Activated CD8-positive, alpha-beta memory T cell treated with anti-CD3 and anti-CD28 coated beads, Interleukin-2, amount 50 U/mL, for 4 hours (primary cell): ENCODE measurements at regions not wholly inside any gene's neighbourhood (a gene's known extent, or its start where the extent isn't known, plus 50 kb on each side); places are given as distances from the start of the nearest gene placed in this dataset.

Experiments
- DNase-seq: peaks from one replicate; pipeline ENCODE4 v3.0.0-alpha.2; 2020

- peak; percentile 11 for DNase-seq
Measured at GRCh38 chr10:132467464-132468149, 70.0 kb upstream of the INPP5A start.

GRCh38 chr10:132468216-132468615 lies 69.4 kb upstream of the INPP5A start:
- no peak for DNase-seq

- DNase-seq, result no peak
Measured at GRCh38 chr10:132468651-132469050, 68.9 kb upstream of the INPP5A start.

DNA sequence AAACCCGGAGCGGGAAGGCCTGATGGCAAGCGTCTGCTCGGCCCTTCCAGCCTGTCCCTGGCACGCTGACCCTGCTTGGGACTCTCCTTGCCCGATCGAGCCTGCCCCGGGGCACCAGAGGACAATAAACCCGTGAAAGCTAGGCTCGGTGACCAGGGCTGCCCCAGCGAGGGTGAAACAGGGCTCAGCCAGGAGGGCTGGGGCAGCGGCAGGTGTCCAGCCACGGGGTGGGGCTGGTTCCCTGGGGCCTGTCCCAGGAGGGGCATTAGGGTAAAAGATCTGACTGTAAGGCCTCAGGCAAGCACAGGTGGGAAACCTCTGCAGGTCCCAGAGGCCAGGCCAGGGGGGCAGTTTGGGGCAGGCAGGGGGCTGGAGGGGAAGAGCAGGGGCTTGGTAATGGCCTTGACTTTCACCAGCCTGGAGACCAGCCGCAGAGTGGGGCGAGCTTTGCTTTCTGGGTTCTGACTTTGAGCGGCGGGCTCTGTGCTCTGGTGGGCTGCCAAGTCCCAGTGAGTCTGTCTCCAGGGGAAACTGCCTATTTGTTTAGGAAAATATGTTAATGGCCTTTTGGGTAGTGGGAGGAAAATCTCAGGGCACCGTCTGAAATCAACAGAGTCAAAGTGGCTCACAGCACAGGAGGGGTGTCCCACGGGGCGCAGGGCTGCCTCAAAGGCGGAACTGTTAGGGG lies 68.2 kb upstream of the INPP5A start:
- no peak for DNase-seq

DNA sequence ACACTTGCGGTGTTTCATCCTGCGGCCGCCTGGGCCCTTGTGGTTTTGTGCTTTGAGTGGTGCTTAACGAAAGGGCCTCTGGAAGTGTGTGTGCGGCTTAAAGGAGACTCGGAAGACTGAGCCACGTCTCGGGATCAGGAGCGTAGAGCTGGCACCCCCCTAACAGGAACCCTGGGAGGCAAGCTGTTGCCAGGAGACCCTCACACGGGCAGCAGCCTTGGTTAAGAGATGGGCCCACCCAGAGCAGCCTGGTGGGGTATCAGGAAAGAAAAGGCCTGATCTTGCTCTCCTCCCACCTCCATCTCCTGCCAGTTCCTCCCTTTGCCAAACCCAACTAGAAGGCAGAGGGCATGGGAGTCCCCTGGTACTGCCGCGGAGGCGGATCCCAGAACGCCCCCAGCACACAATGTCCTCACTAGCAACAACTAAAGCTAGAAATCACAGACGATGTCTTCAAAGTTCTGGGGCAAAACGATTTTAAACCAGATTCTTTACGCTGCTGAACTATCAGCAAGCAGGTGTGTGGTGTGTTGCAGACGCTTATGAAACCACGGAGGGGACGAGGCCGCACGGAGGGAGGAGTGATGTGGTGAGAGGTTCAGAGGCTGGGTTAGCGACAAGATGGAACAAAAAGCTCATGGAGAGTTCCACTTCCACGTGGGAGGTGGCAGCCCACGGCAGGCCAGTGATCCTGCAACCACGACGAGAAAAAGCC lies 67.0 kb upstream of the INPP5A start:
- no peak for DNase-seq

GRCh38 chr10:132471125-132471451 lies 66.5 kb upstream of the INPP5A start:
- DNase-seq, result no peak

DNA sequence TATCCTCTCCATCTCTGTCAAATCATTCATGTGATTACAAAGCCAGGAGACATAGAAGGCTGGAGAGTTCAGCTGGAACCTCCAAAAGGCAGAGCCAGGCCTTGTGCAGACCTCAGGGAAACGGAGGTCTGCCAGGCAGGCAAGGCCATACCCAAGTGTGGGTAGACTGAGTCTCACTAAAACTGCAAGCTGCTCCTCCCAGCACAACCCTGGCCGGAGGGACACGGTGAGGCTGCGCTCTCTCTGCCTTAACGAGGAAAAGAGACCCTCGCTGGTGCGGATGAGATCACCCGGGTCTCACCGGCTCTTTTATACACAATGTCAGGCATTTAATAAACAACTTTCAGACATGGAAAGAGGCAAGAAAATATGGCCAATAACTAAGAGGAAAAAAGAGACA lies 66.1 kb upstream of the INPP5A start:
- DNase-seq, result no peak

- no peak for DNase-seq
Measured at GRCh38 chr10:132475086-132475485, 62.5 kb upstream of the INPP5A start.

DNA sequence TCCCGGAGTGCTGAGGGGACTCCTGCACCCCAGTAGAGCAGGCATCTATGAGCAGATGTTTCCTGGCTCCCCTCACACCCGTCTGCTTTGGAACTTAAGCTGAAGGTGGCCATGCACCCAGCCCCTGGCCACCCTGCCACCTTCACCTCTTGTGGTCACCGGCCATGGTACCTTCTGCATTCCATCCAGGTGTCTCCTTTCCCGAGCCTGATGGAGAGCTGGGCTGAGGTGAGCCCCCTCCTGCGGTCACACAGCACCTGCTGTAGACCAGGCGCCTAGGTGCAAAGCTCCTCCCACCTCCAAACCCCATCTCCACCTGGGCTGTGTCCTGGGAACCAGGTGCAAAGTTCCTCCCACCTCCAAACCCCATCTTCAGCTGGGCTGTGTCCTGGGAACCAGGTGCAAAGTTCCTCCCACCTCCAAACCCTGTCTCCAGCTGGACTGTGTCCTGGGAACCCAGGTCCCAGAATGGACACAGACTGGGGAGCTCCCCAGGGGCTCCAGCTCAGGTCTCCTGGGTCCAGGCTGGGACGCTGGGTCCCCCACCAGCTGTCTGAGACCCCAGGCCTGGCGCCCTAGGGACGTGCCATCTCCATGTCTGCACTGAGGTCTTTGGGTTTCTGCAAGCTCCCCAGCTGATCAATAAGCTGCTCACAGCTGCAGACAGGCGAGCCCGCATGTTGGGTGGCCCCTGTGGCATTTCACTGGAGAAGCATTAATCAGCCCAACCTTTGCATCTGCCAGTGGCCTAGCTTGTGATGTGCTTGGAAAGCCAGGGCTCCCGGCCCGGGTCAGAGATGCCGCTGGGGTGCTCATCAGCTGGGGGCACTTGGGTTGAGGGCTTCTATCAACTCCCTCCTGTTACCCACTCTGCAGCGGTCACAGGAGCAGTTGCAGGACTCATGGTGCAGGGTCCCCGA lies 61.2 kb upstream of the INPP5A start:
- no peak for DNase-seq

DNA sequence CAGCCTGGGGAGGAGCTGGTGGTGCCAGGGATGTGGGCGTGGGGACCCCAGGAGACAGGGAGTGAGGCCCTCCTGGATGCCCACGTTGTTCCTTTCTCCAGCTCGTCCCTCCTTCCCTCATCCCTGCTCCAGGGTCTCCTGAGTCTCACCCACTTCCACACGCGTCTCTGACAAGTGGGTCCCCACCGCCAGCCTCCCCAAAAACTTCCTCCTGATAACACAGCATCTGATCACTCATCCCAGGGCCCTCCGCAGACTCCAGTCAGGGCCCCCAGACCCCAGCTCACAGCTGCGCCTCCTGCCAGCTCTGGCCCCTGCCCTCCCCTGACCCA lies 60.6 kb upstream of the INPP5A start:
- DNase-seq, result no peak

GRCh38 chr10:132477398-132478340 lies 59.9 kb upstream of the INPP5A start:
- DNase-seq, result peak; percentile 11

GRCh38 chr10:132478341-132479023 lies 59.1 kb upstream of the INPP5A start:
- DNase-seq, result no peak

DNA sequence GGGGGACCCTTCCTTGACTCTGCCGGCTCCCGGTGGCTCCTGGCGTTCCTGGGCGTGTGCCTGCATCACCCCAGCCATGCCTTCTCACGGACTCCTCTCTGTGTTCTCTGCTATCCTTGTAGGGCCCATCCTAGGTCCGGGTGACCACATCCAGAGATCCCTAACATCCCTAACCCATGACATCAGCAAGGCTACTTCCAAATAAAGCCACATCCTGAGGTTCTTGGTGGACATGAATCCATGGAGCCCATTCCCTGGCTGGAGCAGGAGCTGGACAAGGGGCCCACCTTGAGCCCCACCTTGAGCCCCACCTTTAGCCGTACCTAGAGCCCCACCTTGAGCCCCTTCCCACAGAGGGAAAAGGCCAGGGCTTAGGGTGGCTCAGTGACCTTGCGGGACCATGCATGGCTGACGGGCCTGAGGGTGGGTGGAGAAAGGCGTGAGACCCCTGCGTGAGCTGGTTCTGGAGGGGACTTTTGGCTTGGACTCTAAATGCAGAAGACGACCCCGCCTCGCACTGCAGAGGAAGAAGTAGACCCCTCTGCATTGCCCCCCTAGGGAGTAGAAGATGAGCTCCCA lies 58.5 kb upstream of the INPP5A start:
- DNase-seq, result no peak

DNA sequence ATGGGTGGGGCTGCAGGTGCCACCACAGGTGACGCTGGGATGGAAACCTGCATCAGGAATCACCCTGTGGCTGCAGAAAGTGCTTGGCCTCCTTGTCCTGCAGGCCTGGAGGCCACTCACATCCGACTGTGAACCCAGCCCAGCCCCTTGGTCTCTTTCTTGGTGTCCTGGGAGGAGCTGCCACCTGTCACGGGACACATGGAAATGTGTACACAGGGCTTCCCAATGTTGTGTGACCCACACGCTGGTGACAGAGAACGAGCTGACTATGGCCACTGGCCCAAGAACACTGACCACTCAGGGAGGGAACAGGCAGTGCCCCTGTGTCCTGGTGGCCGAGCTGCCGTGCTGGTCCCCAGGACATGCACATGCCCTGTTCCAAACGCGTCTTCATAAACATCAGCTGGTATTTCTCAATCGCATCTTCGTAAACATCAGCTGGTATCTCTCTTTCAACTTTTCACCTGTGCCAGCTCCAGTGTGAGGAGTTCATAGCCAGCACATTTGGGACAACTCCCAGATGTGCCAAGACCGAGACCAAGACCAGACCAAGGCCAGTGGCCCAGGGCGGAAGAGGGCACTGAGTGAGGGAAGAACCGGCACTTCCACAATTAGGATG lies 57.9 kb upstream of the INPP5A start:
- no peak for DNase-seq

- no peak for DNase-seq
Measured at GRCh38 chr10:132480356-132480755, 57.2 kb upstream of the INPP5A start.

DNA sequence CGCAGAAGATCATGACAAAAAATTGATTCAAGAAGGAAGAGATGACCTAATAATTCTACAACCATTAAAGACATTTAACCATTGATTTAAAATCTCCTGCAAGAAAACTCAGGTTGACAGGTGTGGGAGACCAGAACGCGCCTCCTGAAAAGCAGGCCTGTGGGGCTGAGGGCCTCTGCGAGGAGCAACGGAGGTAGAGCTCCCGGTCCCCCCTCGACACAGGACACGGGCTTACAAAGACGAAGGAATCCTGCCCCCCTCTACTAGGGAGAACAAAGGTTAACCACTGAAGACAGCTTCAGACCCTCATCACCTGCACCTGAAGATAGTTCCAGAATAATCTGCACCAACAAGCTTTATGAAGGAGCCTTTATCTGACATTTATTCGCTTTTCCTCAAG lies 55.9 kb upstream of the INPP5A start:
- no peak for DNase-seq

DNA sequence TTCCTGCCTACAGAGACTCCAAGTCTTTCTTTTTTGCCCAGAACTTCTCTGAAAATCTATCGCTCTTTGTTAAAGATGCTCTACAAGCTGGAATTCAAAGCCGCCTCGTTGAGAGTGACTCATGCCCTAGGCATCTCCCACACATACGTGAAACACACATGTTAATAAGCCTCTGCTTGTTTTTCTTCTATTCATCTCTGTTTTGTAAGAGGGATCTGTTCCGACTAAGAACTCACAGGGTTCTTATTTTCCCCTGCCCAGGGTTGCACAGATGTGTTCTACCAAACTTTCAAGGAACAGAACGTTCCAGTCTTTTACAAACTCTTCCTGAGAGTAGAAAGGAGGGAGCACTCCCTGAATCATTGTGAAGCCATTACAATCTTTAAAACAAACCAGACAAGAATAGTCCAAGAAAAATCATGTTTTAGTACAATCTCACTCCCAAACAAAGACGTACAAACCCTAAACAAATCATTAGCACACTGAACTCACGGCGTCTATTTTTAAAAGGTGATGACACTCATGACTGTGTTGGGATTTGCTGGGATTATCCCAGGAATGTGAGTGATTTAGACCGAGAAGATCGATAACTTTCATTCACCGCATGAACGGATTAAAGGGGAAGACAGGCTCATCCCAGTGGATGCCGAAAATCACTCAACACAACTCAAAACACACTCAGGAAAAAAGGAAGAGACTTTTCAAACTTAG lies 55.3 kb upstream of the INPP5A start:
- DNase-seq, result no peak

DNA sequence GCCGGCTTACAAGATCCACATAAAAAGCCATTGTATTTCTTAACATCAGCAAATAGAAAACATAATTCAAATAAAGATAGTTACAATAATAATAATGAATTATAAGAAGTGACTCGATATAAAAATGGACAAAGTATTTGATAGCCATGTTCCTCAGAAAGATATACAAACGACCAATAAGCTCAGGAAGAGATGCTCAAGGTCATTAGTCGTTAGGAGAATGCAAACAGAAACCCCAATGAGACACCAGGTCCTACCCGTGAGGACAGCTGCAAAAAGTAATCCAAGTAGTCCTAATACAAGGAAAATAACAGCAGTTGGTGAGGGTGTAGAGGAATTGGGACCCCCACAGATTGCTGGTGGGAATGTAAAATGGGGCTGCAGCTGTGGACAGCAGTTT lies 54.2 kb upstream of the INPP5A start:
- no peak for DNase-seq

DNA sequence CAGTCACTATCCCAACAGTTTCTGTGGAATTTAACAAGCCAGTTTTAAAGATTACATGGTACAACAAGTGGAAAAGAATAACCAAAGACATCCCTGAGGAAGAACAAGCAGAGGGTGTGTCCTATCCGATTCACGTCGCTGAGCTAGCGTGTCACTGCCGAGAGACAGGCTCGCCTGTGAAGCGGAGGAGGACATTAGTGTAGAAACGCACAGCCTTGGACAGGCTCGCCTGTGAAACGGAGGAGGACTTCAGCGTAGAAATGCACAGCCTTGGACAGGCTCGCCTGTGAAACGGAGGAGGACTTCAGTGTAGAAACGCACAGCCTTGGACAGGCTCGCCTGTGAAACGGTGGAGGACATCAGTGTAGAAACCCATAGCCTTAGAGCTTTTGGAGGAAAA lies 52.7 kb upstream of the INPP5A start:
- DNase-seq, result no peak

DNA sequence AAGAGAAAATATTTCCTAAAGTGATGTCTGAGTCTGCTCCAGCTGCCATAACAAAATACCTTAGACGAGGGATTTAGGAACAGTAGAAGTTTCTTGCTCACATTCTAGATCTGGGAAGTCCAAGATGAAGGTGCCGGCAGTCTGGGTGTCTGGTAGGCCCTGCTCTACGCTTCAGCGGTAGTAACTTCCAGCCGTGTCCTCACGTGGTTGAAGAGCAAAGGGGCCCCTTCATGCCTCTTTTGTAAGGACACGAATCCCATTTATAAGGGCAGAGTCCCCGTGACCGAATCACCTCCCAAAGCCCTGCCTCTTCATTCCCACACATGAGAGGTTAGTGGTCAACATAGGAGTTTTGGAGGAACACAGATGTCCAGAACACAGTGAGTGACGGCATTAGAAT lies 52.2 kb upstream of the INPP5A start:
- DNase-seq, result no peak
